MM.1S (cell line): ENCODE measurements at regions not wholly inside any gene's neighbourhood (a gene's known extent, or its start where the extent isn't known, plus 50 kb on each side); places are given as distances from the start of the nearest gene placed in this dataset.

Experiments
- EZH2phosphoT487 ChIP-seq: fragments of 300-600 bp; sonication (generic); IDR thresholded peaks from 2 replicates; pipeline ENCODE4 v1.6.1; 2018; ENCODE audit warnings: antibody characterized with exemption, low read length
- TF ChIP-seq, protein P1 (sequence below): fragments of 300-600 bp; sonication (generic); IDR thresholded peaks from 2 replicates; pipeline ENCODE4 v1.5.1; 2016; ENCODE audit warnings: antibody characterized with exemption, low read length, mixed read lengths

DNA sequence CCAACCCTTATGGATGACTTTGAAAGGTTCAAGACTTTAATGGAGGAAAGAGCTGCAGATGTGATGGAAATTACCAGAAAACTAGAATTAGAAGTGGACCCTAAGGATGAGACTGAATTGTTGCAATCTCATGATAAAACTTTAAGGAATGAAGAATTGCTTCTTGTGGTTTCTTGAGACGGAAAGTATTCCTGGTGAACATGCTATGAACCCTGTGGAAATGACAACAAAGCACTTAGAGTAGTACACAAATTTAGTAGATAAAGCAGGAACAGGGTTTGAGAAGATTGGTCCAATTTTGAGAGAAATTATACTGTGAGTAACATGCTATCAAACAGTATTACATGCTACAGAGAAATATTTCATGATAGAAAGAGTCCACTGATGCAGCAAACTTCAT, 215.4 kb downstream of the OMA1 start:
- TF ChIP-seq, protein P1, sequence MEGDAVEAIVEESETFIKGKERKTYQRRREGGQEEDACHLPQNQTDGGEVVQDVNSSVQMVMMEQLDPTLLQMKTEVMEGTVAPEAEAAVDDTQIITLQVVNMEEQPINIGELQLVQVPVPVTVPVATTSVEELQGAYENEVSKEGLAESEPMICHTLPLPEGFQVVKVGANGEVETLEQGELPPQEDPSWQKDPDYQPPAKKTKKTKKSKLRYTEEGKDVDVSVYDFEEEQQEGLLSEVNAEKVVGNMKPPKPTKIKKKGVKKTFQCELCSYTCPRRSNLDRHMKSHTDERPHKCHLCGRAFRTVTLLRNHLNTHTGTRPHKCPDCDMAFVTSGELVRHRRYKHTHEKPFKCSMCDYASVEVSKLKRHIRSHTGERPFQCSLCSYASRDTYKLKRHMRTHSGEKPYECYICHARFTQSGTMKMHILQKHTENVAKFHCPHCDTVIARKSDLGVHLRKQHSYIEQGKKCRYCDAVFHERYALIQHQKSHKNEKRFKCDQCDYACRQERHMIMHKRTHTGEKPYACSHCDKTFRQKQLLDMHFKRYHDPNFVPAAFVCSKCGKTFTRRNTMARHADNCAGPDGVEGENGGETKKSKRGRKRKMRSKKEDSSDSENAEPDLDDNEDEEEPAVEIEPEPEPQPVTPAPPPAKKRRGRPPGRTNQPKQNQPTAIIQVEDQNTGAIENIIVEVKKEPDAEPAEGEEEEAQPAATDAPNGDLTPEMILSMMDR, result no peak
- TF ChIP-seq EZH2phosphoT487, result no peak
